GM18505 (cell line): ENCODE measurements at regions not wholly inside any gene's neighbourhood (a gene's known extent, or its start where the extent isn't known, plus 50 kb on each side); places are given as distances from the start of the nearest gene placed in this dataset.

ENCODE experiments used
- ATAC-seq: cut with Tn5 transposase; IDR thresholded peaks from one replicate; pipeline ENCODE4 v1.9.1; 2021; ENCODE audit not compliant: unreplicated experiment
- POLR2A ChIP-seq: IDR thresholded peaks from 4 replicates; pipeline ENCODE4 v1.6.1; 2011; ENCODE audit warnings: borderline replicate concordance; ENCODE audit not compliant: insufficient read depth, insufficient read length; ENCODE audit errors: extremely low read depth

GRCh38 chr1:67594764-67595163, 90.2 kb upstream of the GADD45A start:
- ATAC-seq: no peak
- no peak for TF ChIP-seq POLR2A

- no peak for TF ChIP-seq POLR2A
- ATAC-seq: no peak
Observed at GRCh38 chr1:67596674-67597073, 88.3 kb upstream of the GADD45A start.

GRCh38 chr1:67597336-67597735, 87.7 kb upstream of the GADD45A start:
- no peak for ATAC-seq
- no peak for TF ChIP-seq POLR2A

GRCh38 chr1:67599085-67599484, 85.9 kb upstream of the GADD45A start:
- no peak for ATAC-seq
- TF ChIP-seq POLR2A: no peak

- TF ChIP-seq POLR2A: no peak
- ATAC-seq: no peak
Observed at GRCh38 chr1:67601539-67601938, 83.5 kb upstream of the GADD45A start.

- ATAC-seq: no peak
- TF ChIP-seq POLR2A: no peak
Observed at GRCh38 chr1:67601955-67602354, 83.0 kb upstream of the GADD45A start.

GRCh38 chr1:67604778-67605177, 80.2 kb upstream of the GADD45A start:
- no peak for ATAC-seq
- TF ChIP-seq POLR2A: no peak

- no peak for TF ChIP-seq POLR2A
- no peak for ATAC-seq
Observed at GRCh38 chr1:67605209-67605780, 79.7 kb upstream of the GADD45A start.

- TF ChIP-seq POLR2A: no peak
- no peak for ATAC-seq
Observed at GRCh38 chr1:67607286-67607685, 77.7 kb upstream of the GADD45A start.

- no peak for TF ChIP-seq POLR2A
- ATAC-seq: no peak
Observed at GRCh38 chr1:67607699-67608098, 77.3 kb upstream of the GADD45A start.

GRCh38 chr1:67608661-67609576, 76.1 kb upstream of the GADD45A start:
- no peak for TF ChIP-seq POLR2A
- no peak for ATAC-seq

- no peak for ATAC-seq
- TF ChIP-seq POLR2A: no peak
Observed at GRCh38 chr1:67609577-67610341, 75.2 kb upstream of the GADD45A start.

- no peak for ATAC-seq
- TF ChIP-seq POLR2A: no peak
Observed at GRCh38 chr1:67610450-67610849, 74.6 kb upstream of the GADD45A start.
